ENCODE measurements at regions not wholly inside any gene's neighbourhood (a gene's known extent, or its start where the extent isn't known, plus 50 kb on each side); places are given as distances from the start of the nearest gene placed in this dataset.
"Not testable (repeated sequence)": the region's sequence is repeated elsewhere in the genome, so short reads cannot be mapped to it uniquely, and the experiment has no call there.

- Histone ChIP-seq H3K4me3 (ENCODE audit: low read length) (no peak overlapping the region), H3K4me1 (ENCODE audit: low read length) (no peaks in the 10 kb centered on the region), H3K79me2 (ENCODE audit: low read length) (no peaks in the 10 kb centered on the region), H4K20me1 (ENCODE audit: insufficient read depth, low read depth, low read length) (no peaks in the 10 kb centered on the region), H3K27me3 (ENCODE audit: low read length) (no peaks in the 10 kb centered on the region), H3K27ac (ENCODE audit: low read length) (no peak overlapping the region), H3K9me2 (replicated peaks; ENCODE audit: insufficient read depth, low read length) (no peaks in the 10 kb centered on the region), H3K9me3 (ENCODE audit: low read length) (no peaks in the 10 kb centered on the region), H3K9ac (ENCODE audit: low read length) (no peak overlapping the region), H3K4me2 (ENCODE audit: low read depth, low read length, poor library complexity, severe bottlenecking) (no peak overlapping the region), H2AFZ (ENCODE audit: low read length) (no peak overlapping the region), H3K36me3 (ENCODE audit: insufficient read depth, low read length) (no peaks in the 10 kb centered on the region)
- no peak for DNase-seq
Measured at GRCh38 chr17:12231355-12231682, 210.6 kb downstream of the MAP2K4 start.

- DNase-seq: peak; percentile 7
Measured at GRCh38 chr17:12239021-12239420, 218.3 kb downstream of the MAP2K4 start.

DNA sequence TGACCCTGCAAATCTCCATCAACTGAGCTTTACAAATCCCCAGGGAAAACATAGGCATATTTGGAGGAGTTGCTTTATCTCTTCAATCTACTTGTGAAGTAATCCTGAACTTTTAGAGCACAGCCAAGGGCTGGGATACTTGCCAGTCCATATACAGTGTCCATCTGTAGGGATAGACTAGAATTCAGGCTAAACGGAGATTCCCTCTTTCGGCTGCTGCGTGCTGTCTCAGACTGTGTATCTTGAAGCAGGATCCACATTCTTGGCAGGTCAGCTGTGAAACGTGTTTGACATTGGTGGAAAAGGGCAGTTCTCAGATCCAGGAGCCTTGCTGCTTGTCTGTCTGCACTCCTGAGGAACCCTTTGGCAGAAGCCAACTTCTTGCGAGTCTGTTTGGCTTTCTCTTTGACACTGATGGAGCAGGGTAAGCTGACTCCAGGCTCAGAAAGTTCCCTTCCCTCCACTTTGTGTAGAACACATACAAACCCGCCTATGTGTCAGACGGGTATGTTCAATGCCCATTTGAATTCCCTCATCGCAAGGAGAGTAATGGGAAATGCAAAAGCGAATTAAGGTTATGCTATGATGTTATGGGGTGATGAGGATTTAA lies 221.8 kb downstream of the MAP2K4 start:
- Histone ChIP-seq H3K4me1 (ENCODE audit: low read length) (no peaks in the 10 kb centered on the region), H3K9me3 (ENCODE audit: low read length) (no peaks in the 10 kb centered on the region), H3K79me2 (ENCODE audit: low read length) (no peaks in the 10 kb centered on the region), H3K27me3 (ENCODE audit: low read length) (no peaks in the 10 kb centered on the region), H3K9ac (ENCODE audit: low read length) (no peak overlapping the region), H3K4me2 (ENCODE audit: low read depth, low read length, poor library complexity, severe bottlenecking) (no peak overlapping the region), H3K9me2 (replicated peaks; ENCODE audit: insufficient read depth, low read length) (no peaks in the 10 kb centered on the region), H3K4me3 (ENCODE audit: low read length) (no peak overlapping the region), H2AFZ (ENCODE audit: low read length) (no peak overlapping the region), H3K27ac (ENCODE audit: low read length) (no peak overlapping the region), H3K36me3 (ENCODE audit: insufficient read depth, low read length) (no peaks in the 10 kb centered on the region), H4K20me1 (ENCODE audit: insufficient read depth, low read depth, low read length) (no peaks in the 10 kb centered on the region)
- DNase-seq: peak; percentile 23

More at GRCh38 chr17:12239021-12239420, 218.3 kb downstream of the MAP2K4 start:
- H3K4me2 ChIP-seq (ENCODE audit: low read depth, low read length, poor library complexity, severe bottlenecking); H3K4me1 ChIP-seq (ENCODE audit: low read length); H3K27me3 ChIP-seq (ENCODE audit: low read length); H3K79me2 ChIP-seq (ENCODE audit: low read length); H3K9me2 ChIP-seq (replicated peaks; ENCODE audit: insufficient read depth, low read length); H3K9ac ChIP-seq (ENCODE audit: low read length); H3K36me3 ChIP-seq (ENCODE audit: insufficient read depth, low read length); H4K20me1 ChIP-seq (ENCODE audit: insufficient read depth, low read depth, low read length); H2AFZ ChIP-seq (ENCODE audit: low read length); H3K9me3 ChIP-seq (ENCODE audit: low read length); H3K4me3 ChIP-seq (ENCODE audit: low read length); H3K27ac ChIP-seq (ENCODE audit: low read length): not testable (repeated sequence)

- H3K36me3 ChIP-seq (ENCODE audit: insufficient read depth, low read length): no peaks in the 10 kb centered on the region
- H3K9me3 ChIP-seq (ENCODE audit: low read length): no peaks in the 10 kb centered on the region
- no peaks in the 10 kb centered on the region for H3K27me3 ChIP-seq (ENCODE audit: low read length)
Measured at GRCh38 chr17:12247761-12248160, 227.1 kb downstream of the MAP2K4 start.

DNA sequence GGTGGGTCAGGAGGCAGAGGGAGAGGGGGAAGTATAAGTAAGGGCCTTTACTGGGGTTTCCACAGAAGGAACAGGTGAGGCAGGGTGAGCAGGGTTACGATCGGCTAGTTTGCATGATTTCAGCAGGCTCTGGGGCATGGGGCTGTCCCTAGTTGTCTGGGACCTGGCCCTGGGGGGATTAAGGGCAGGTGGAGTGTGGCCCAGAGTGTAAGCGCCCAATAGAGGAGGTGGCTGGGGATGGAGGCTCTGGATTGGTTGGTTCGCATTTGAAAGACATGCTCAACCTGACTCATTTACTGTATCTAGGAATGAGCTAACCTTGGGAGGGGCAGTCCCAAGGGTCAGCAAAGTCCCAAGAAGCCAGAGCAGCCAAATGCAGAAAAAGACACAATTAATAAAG lies 230.3 kb downstream of the MAP2K4 start:
- no peak for DNase-seq
- Histone ChIP-seq H2AFZ (ENCODE audit: low read length) (no peak overlapping the region), H3K9me2 (replicated peaks; ENCODE audit: insufficient read depth, low read length) (no peaks in the 10 kb centered on the region), H3K27me3 (ENCODE audit: low read length) (no peaks in the 10 kb centered on the region), H3K9ac (ENCODE audit: low read length) (no peak overlapping the region), H4K20me1 (ENCODE audit: insufficient read depth, low read depth, low read length) (no peaks in the 10 kb centered on the region), H3K79me2 (ENCODE audit: low read length) (no peaks in the 10 kb centered on the region), H3K4me3 (ENCODE audit: low read length) (no peak overlapping the region), H3K9me3 (ENCODE audit: low read length) (no peaks in the 10 kb centered on the region), H3K4me2 (ENCODE audit: low read depth, low read length, poor library complexity, severe bottlenecking) (no peak overlapping the region), H3K4me1 (ENCODE audit: low read length) (no peaks in the 10 kb centered on the region), H3K36me3 (ENCODE audit: insufficient read depth, low read length) (no peaks in the 10 kb centered on the region), H3K27ac (ENCODE audit: low read length) (no peak overlapping the region)

More at GRCh38 chr17:12247761-12248160, 227.1 kb downstream of the MAP2K4 start:
- DNase-seq: no peak
- H4K20me1 ChIP-seq (ENCODE audit: insufficient read depth, low read depth, low read length): no peaks in the 10 kb centered on the region
- no peak overlapping the region for H3K27ac ChIP-seq (ENCODE audit: low read length)
- no peak overlapping the region for H2AFZ ChIP-seq (ENCODE audit: low read length)
- H3K9ac ChIP-seq (ENCODE audit: low read length): no peak overlapping the region
- H3K9me2 ChIP-seq (replicated peaks; ENCODE audit: insufficient read depth, low read length): no peaks in the 10 kb centered on the region
- H3K4me2 ChIP-seq (ENCODE audit: low read depth, low read length, poor library complexity, severe bottlenecking): no peak overlapping the region
- H3K79me2 ChIP-seq (ENCODE audit: low read length): no peaks in the 10 kb centered on the region
- H3K4me1 ChIP-seq (ENCODE audit: low read length): no peaks in the 10 kb centered on the region
- no peak overlapping the region for H3K4me3 ChIP-seq (ENCODE audit: low read length)

DNA sequence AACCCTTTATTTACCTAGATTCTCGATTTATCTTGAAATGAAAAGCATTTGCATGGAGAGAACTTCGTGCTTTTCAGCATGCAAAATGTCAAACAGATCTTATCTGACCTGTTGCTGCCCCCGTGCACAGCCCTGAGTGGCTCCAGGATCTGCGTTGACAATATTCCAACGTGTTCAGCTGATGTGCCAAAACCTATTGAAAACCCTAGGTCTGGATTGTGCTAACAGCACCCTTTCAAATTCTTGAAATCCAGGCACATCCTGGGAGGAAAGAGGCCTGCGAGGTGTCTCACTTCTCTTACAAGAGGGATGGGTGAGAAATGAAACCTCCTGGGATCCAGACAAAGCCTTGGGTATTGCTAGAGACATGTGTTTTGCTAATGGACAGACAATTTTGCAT lies 231.8 kb downstream of the MAP2K4 start:
- no peak for DNase-seq
- no peaks in the 10 kb centered on the region for H3K27me3 ChIP-seq (ENCODE audit: low read length)

DNA sequence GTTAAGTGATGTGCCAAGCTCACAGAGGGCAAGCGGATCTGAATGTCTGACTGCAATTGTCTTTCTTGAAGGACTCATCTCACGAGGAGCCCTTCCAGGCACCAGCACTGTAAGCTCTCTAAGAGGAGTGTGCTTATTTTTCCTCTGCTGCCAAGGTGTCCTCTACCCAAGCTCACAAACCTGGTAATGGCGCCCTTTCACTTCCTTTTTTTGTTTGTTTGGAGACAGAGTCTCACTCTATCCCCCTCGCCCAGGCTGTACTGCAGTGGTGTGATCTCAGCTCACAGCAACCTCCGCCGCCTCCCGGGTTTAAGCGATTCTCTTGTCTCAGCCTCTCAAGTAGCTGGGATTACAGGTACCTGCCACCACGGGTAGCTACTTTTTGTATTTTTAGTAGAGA lies 233.8 kb downstream of the MAP2K4 start:
- Histone ChIP-seq H3K27ac (ENCODE audit: low read length) (no peak overlapping the region), H3K4me2 (ENCODE audit: low read depth, low read length, poor library complexity, severe bottlenecking) (no peak overlapping the region), H3K4me3 (ENCODE audit: low read length) (no peak overlapping the region), H4K20me1 (ENCODE audit: insufficient read depth, low read depth, low read length) (no peaks in the 10 kb centered on the region), H3K36me3 (ENCODE audit: insufficient read depth, low read length) (no peaks in the 10 kb centered on the region), H3K9me3 (ENCODE audit: low read length) (no peaks in the 10 kb centered on the region), H3K9me2 (replicated peaks; ENCODE audit: insufficient read depth, low read length) (no peaks in the 10 kb centered on the region), H3K79me2 (ENCODE audit: low read length) (no peaks in the 10 kb centered on the region), H3K4me1 (ENCODE audit: low read length) (peaks cover 8% of the 10 kb centered on the region), H2AFZ (ENCODE audit: low read length) (no peak overlapping the region), H3K27me3 (ENCODE audit: low read length) (no peaks in the 10 kb centered on the region), H3K9ac (ENCODE audit: low read length) (no peak overlapping the region)
- DNase-seq: no peak

More for the DNA sequence above, 231.8 kb downstream of the MAP2K4 start:
- no peak overlapping the region for H3K4me3 ChIP-seq (ENCODE audit: low read length)
- H3K9me2 ChIP-seq (replicated peaks; ENCODE audit: insufficient read depth, low read length): no peaks in the 10 kb centered on the region
- no peaks in the 10 kb centered on the region for H3K36me3 ChIP-seq (ENCODE audit: insufficient read depth, low read length)
- H3K79me2 ChIP-seq (ENCODE audit: low read length): no peaks in the 10 kb centered on the region
- no peaks in the 10 kb centered on the region for H4K20me1 ChIP-seq (ENCODE audit: insufficient read depth, low read depth, low read length)
- no peaks in the 10 kb centered on the region for H3K9me3 ChIP-seq (ENCODE audit: low read length)
- H3K27ac ChIP-seq (ENCODE audit: low read length): no peak overlapping the region
- peaks cover 8% of the 10 kb centered on the region for H3K4me1 ChIP-seq (ENCODE audit: low read length)
- no peak overlapping the region for H2AFZ ChIP-seq (ENCODE audit: low read length)
- H3K9ac ChIP-seq (ENCODE audit: low read length): no peak overlapping the region
- no peak overlapping the region for H3K4me2 ChIP-seq (ENCODE audit: low read depth, low read length, poor library complexity, severe bottlenecking)

GRCh38 chr17:12256380-12256995 lies 235.8 kb downstream of the MAP2K4 start:
- no peaks in the 10 kb centered on the region for H4K20me1 ChIP-seq (ENCODE audit: insufficient read depth, low read depth, low read length)
- H3K9me3 ChIP-seq (ENCODE audit: low read length): no peaks in the 10 kb centered on the region
- H2AFZ ChIP-seq (ENCODE audit: low read length): no peak overlapping the region
- no peak overlapping the region for H3K9ac ChIP-seq (ENCODE audit: low read length)
- no peaks in the 10 kb centered on the region for H3K27me3 ChIP-seq (ENCODE audit: low read length)
- H3K36me3 ChIP-seq (ENCODE audit: insufficient read depth, low read length): no peaks in the 10 kb centered on the region
- no peaks in the 10 kb centered on the region for H3K9me2 ChIP-seq (replicated peaks; ENCODE audit: insufficient read depth, low read length)
- peaks cover 8% of the 10 kb centered on the region for H3K4me1 ChIP-seq (ENCODE audit: low read length)
- H3K4me2 ChIP-seq (ENCODE audit: low read depth, low read length, poor library complexity, severe bottlenecking): no peak overlapping the region
- H3K27ac ChIP-seq (ENCODE audit: low read length): no peak overlapping the region
- no peaks in the 10 kb centered on the region for H3K79me2 ChIP-seq (ENCODE audit: low read length)
- H3K4me3 ChIP-seq (ENCODE audit: low read length): no peak overlapping the region
- peak; percentile 80 for DNase-seq

All from Karpas-422 (cell line).